ENCODE measurements at regions not wholly inside any gene's neighbourhood (a gene's known extent, or its start where the extent isn't known, plus 50 kb on each side); places are given as distances from the start of the nearest gene placed in this dataset.
"Not testable (repeated sequence)": the region's sequence is repeated elsewhere in the genome, so short reads cannot be mapped to it uniquely, and the experiment has no call there.

GRCh38 chr16:10261526-10261925 lies 79.3 kb upstream of the GRIN2A start:
- TF ChIP-seq, protein P1, sequence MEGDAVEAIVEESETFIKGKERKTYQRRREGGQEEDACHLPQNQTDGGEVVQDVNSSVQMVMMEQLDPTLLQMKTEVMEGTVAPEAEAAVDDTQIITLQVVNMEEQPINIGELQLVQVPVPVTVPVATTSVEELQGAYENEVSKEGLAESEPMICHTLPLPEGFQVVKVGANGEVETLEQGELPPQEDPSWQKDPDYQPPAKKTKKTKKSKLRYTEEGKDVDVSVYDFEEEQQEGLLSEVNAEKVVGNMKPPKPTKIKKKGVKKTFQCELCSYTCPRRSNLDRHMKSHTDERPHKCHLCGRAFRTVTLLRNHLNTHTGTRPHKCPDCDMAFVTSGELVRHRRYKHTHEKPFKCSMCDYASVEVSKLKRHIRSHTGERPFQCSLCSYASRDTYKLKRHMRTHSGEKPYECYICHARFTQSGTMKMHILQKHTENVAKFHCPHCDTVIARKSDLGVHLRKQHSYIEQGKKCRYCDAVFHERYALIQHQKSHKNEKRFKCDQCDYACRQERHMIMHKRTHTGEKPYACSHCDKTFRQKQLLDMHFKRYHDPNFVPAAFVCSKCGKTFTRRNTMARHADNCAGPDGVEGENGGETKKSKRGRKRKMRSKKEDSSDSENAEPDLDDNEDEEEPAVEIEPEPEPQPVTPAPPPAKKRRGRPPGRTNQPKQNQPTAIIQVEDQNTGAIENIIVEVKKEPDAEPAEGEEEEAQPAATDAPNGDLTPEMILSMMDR (IDR thresholded peaks at IDR 0.05): not testable (repeated sequence)
- not testable (repeated sequence) for TF ChIP-seq POLR2A (IDR thresholded peaks at IDR 0.05)
